HG02870 (cell line): ENCODE measurements at regions not wholly inside any gene's neighbourhood (a gene's known extent, or its start where the extent isn't known, plus 50 kb on each side); places are given as distances from the start of the nearest gene placed in this dataset.

ENCODE experiments used
- ATAC-seq: cut with Tn5 transposase; IDR thresholded peaks from one replicate; pipeline ENCODE4 v1.9.1; 2021; ENCODE audit warnings: mild to moderate bottlenecking, moderate library complexity; ENCODE audit not compliant: unreplicated experiment

DNA sequence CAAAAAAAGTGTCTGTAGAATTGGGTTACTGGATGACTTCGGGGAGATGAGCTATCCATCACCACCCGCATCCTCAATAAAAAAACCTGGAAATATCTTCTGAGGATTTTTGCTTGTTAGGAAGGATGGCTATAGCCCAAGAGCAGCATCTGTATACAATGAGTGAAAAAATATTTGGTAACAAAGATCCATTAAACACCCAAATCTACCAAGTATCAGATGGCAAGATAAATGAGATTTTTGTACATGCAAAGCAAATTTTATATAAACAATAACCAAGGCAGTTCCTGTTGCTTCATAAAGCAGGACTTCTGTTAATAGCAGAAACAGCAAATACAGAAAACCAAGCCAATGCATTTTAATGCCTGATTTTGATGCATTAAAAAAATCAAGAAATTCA is 166.6 kb downstream of the SLC28A3 start:
- no peak for ATAC-seq

- no peak for ATAC-seq
Observed at GRCh38 chr9:84174486-84174885, 166.1 kb downstream of the SLC28A3 start.

GRCh38 chr9:84177407-84177806 is 163.2 kb downstream of the SLC28A3 start:
- no peak for ATAC-seq

DNA sequence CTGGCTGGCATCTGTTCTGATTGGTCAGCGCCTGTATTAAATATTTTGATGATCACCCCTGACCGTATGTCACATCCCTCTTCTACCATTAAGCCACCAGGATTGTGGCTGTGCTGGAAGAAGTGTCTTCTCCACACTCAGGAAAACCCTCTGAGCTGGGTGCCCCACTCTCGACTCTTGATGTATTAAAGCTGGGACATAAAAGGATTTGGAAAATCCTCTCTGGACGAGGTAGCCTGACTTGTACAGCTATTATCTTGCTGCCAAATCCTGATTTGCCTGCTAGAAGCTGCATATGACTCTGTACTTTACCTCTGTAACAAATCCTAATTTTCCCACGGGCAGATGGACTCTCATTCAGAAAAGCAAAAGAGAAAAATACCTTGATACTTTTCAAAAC is 161.0 kb downstream of the SLC28A3 start:
- no peak for ATAC-seq

GRCh38 chr9:84187090-84187489 is 153.5 kb downstream of the SLC28A3 start:
- ATAC-seq, result no peak

GRCh38 chr9:84189904-84190303 is 150.7 kb downstream of the SLC28A3 start:
- ATAC-seq, result no peak

GRCh38 chr9:84190411-84190810 is 150.1 kb downstream of the SLC28A3 start:
- no peak for ATAC-seq

DNA sequence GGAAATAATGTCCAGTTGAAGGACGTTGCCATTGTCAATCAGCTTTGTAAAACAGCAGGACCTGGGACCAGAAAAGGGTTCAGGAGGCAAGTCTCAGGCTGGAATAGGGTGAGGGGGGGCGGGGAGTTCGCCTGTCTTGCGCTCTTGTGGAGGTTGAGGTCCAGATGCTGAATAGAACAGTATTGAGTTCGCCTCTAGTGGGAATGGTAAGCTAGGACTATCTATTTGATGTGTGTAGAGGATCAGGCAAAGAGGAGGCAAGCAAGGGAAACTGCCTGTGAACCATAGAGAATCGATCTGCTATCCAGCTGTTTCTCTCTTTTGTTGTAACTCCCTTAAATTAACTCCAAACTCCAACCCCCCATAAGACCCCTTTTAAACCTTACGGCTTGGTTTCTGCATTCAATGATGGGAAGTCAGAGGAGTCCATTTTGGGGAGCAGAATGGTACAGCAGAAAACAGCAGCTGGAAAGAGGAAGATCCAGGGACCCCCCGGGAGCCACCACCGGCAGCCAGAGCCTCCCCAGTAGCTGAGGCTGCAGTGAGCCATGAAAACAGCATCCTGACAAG is 133.7 kb downstream of the SLC28A3 start:
- no peak for ATAC-seq

GRCh38 chr9:84207491-84207951 is 133.0 kb downstream of the SLC28A3 start:
- no peak for ATAC-seq

DNA sequence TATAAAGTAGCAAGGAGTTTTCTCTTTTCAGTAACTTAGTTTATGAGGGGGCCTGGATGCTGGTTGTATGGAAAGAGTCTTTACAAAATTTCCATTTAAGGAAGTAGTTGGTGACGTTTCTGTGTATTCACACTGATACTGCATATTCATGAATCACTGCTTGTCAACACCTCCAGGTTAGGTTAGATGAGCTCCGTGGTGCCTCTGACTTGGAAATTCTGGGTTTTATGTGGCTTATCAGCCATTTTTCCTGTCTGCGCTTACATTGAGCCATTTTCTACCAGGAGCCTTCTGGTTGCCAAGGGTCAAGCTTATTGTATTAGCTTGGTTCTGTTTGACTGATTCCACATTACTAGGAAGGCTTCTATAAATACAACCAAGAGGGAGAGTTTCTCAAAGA is 128.3 kb downstream of the SLC28A3 start:
- no peak for ATAC-seq

DNA sequence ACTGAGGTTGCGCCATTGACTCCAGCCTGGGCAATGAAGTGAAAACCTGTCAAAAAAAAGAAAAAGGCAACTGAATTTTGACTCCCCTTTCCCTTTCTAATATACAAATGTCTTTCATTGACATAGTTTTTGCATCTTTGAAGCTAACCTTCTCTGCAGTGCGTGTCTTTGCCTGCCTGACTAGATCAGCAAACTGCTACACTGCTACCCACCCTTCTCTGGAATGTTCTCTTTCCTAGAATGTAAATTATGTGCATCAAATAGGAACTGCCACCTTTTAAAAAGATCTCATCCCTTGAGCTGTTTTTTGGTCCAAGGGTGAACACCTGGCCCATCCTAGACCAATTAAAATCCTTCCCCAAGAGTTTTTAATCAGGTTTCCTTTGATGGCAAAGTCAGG is 127.6 kb downstream of the SLC28A3 start:
- ATAC-seq, result no peak

GRCh38 chr9:84216151-84216550 is 124.4 kb downstream of the SLC28A3 start:
- no peak for ATAC-seq

GRCh38 chr9:84218322-84218721 is 122.2 kb downstream of the SLC28A3 start:
- no peak for ATAC-seq

DNA sequence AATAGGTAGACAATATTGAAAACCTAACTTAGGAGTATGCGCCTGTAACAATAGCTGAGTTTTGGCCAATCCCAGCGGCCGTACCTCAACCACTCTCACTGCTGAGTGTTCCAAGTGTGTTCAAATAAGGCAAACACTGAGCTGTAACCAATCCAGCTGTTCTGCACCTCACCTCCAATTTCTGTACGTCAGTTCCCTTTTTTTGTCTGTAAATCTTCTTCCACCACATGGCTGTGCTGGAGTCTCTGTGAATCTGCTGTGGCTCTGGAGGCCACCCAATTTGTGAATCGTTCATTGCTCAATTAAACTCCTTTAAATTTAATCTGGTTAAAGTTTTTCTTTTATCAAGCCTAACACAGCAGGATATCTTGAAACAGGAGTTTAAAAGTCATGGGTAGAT is 116.3 kb downstream of the SLC28A3 start:
- ATAC-seq, result no peak
